Osteoblast (primary cell): ENCODE measurements at regions not wholly inside any gene's neighbourhood (a gene's known extent, or its start where the extent isn't known, plus 50 kb on each side); places are given as distances from the start of the nearest gene placed in this dataset.

ENCODE experiments used
- DNase-seq: peaks from one replicate; pipeline ENCODE4 v3.0.0; 2011; ENCODE audit warnings: low spot score, mixed read lengths; ENCODE audit not compliant: insufficient read length; ENCODE audit errors: missing footprints
- H2AFZ ChIP-seq: 2 replicates; pipeline ENCODE4 v1.6.0; 2011; ENCODE audit warnings: mild to moderate bottlenecking, low read length
- H3K27ac ChIP-seq: 2 replicates; pipeline ENCODE4 v1.5.1; 2011; ENCODE audit warnings: mild to moderate bottlenecking, low read depth, low read length, moderate library complexity
- H3K27me3 ChIP-seq: 2 replicates; pipeline ENCODE4 v1.6.0; 2012; ENCODE audit warnings: mild to moderate bottlenecking, control low read depth, inconsistent platforms, low read length, moderate library complexity; ENCODE audit not compliant: insufficient read depth
- H3K36me3 ChIP-seq: 2 replicates; pipeline ENCODE4 v1.5.1; 2011; ENCODE audit warnings: mild to moderate bottlenecking, low read length, control low read depth, moderate library complexity; ENCODE audit not compliant: insufficient read depth
- H3K4me1 ChIP-seq: 2 replicates; pipeline ENCODE4 v1.5.1; 2011; ENCODE audit warnings: mild to moderate bottlenecking, low read length, control low read depth, moderate library complexity; ENCODE audit not compliant: insufficient read depth
- H3K4me2 ChIP-seq: 2 replicates; pipeline ENCODE4 v1.6.0; 2011; ENCODE audit warnings: mild to moderate bottlenecking, low read length; ENCODE audit not compliant: insufficient read depth
- H3K4me3 ChIP-seq: fragments of 200-600 bp; sonication (generic); 3 replicates; pipeline ENCODE4 v1.5.1; 2012; ENCODE audit warnings: mild to moderate bottlenecking, low read length, inconsistent platforms; ENCODE audit not compliant: insufficient read depth
- H3K79me2 ChIP-seq: 2 replicates; pipeline ENCODE4 v1.6.0; 2012; ENCODE audit warnings: mild to moderate bottlenecking, low read length, control low read depth, inconsistent platforms; ENCODE audit not compliant: insufficient read depth
- H3K9me3 ChIP-seq: 2 replicates; pipeline ENCODE4 v1.5.1; 2011; ENCODE audit warnings: low read depth, low read length, control low read depth
- H4K20me1 ChIP-seq: 2 replicates; pipeline ENCODE4 v1.6.0; 2012; ENCODE audit warnings: mild to moderate bottlenecking, low read length, control low read depth; ENCODE audit not compliant: insufficient read depth
- CTCF ChIP-seq: IDR thresholded peaks from 2 replicates; pipeline ENCODE4 v1.5.1; 2011; ENCODE audit warnings: mild to moderate bottlenecking, low read depth, low read length, moderate library complexity; ENCODE audit errors: extremely low read depth

GRCh38 chr5:21236104-21236503 is 1248.1 kb upstream of the CDH18 start:
- no peak overlapping the region for H3K27ac ChIP-seq
- no peaks in the 10 kb centered on the region for H3K36me3 ChIP-seq
- no peak for TF ChIP-seq CTCF
- H3K4me1 ChIP-seq = no peaks in the 10 kb centered on the region
- H3K4me3 ChIP-seq = no peak overlapping the region
- no peaks in the 10 kb centered on the region for H3K79me2 ChIP-seq
- no peak overlapping the region for H3K4me2 ChIP-seq
- DNase-seq = no peak
- H3K27me3 ChIP-seq = no peaks in the 10 kb centered on the region
- no peak overlapping the region for H2AFZ ChIP-seq
- H3K9me3 ChIP-seq = peaks cover 2% of the 10 kb centered on the region
- H4K20me1 ChIP-seq = no peaks in the 10 kb centered on the region

DNA sequence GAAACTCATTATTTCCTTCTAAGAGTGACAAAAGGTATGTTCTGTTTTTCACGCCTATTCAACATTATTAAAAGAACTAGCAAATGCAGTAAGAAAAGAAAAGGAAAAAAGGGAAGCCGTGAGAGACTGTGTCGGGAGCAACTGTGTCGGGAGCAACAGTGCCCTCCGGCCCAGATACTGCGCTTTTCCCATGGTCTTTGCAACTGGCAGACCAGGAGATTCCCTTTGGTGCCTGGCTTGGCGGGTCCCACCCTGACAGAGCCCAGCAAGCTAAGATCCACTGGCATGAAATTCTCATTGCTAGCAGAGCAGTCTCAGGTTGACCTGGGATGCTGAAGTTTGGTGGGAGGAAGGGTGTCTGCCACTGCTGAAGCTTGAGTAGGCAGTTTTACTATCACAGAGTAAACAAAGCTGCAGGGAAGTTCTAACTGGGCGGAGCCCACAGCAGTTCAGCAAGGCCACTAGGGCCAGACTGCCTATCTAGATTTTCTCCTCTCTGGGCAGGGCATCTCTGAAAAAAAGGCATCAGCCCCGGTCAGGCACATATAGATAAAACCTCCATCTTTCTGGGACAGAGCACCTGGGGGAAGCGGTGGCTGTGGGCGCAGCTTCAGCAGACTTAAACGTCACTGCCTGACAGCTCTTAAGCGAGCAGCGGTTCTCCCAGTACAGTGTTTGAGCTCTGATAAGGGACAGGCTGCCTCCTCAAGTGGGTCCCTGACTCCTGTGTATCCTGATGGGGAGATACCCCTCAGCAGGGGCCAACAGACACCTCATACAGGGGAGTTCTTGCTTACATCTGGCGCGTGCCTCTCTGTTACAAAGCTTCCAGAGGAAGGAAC is 1237.4 kb upstream of the CDH18 start:
- no peaks in the 10 kb centered on the region for H3K27me3 ChIP-seq
- no peaks in the 10 kb centered on the region for H3K4me1 ChIP-seq
- H3K9me3 ChIP-seq = no peaks in the 10 kb centered on the region
- H2AFZ ChIP-seq = no peak overlapping the region
- no peak overlapping the region for H3K4me2 ChIP-seq
- no peak overlapping the region for H3K27ac ChIP-seq
- no peak for DNase-seq
- H3K4me3 ChIP-seq = no peak overlapping the region
- no peaks in the 10 kb centered on the region for H4K20me1 ChIP-seq
- TF ChIP-seq CTCF = no peak
- H3K79me2 ChIP-seq = no peaks in the 10 kb centered on the region
- H3K36me3 ChIP-seq = no peaks in the 10 kb centered on the region

GRCh38 chr5:21221616-21222015 is 1233.6 kb upstream of the CDH18 start:
- H2AFZ ChIP-seq = no peak overlapping the region
- no peak for DNase-seq

More at GRCh38 chr5:21221616-21222015, 1233.6 kb upstream of the CDH18 start:
- no peaks in the 10 kb centered on the region for H3K4me1 ChIP-seq
- H3K27ac ChIP-seq = no peak overlapping the region
- no peaks in the 10 kb centered on the region for H3K79me2 ChIP-seq
- no peak for TF ChIP-seq CTCF
- H3K36me3 ChIP-seq = no peaks in the 10 kb centered on the region
- no peak overlapping the region for H3K4me3 ChIP-seq
- no peak overlapping the region for H3K4me2 ChIP-seq
- no peaks in the 10 kb centered on the region for H4K20me1 ChIP-seq
- H3K9me3 ChIP-seq = no peaks in the 10 kb centered on the region
- no peaks in the 10 kb centered on the region for H3K27me3 ChIP-seq
